GM18505 (cell line): ENCODE measurements at regions not wholly inside any gene's neighbourhood (a gene's known extent, or its start where the extent isn't known, plus 50 kb on each side); places are given as distances from the start of the nearest gene placed in this dataset.

ENCODE experiments used
- ATAC-seq: cut with Tn5 transposase; IDR thresholded peaks from one replicate; pipeline ENCODE4 v1.9.1; 2021; ENCODE audit not compliant: unreplicated experiment
- POLR2A ChIP-seq: IDR thresholded peaks from 4 replicates; pipeline ENCODE4 v1.6.1; 2011; ENCODE audit warnings: borderline replicate concordance; ENCODE audit not compliant: insufficient read depth, insufficient read length; ENCODE audit errors: extremely low read depth

- no peak for TF ChIP-seq POLR2A
- no peak for ATAC-seq
Observed at GRCh38 chr5:125043781-125044391, 297.4 kb upstream of the ZNF608 start.

GRCh38 chr5:125044491-125045282 lies 298.2 kb upstream of the ZNF608 start:
- no peak for TF ChIP-seq POLR2A
- ATAC-seq: no peak

DNA sequence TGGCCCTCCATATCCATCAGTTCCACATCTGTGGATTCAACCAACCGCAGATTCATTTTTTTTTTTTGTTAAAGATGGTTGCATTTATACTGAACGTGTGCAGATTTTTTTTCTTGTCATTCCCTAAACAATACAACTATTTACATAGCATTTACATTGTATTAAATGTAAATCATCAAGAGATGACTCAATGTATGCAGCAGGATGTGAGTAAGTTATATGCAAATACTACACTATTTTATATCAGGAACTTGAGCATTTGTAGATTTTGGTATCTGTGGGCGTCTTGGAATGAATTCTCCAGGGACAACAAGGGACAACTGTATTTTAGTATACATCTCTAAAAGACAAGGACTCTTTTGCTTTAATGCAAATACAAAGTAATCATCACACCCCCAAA lies 299.2 kb upstream of the ZNF608 start:
- TF ChIP-seq POLR2A: no peak

GRCh38 chr5:125046838-125047237 lies 300.4 kb upstream of the ZNF608 start:
- TF ChIP-seq POLR2A: no peak
- no peak for ATAC-seq

More for the DNA sequence above, 299.2 kb upstream of the ZNF608 start:
- ATAC-seq: no peak

- TF ChIP-seq POLR2A: no peak
- no peak for ATAC-seq
Observed at GRCh38 chr5:125047871-125048270, 301.4 kb upstream of the ZNF608 start.

GRCh38 chr5:125049721-125050702 lies 303.6 kb upstream of the ZNF608 start:
- no peak for ATAC-seq

GRCh38 chr5:125050926-125051325 lies 304.5 kb upstream of the ZNF608 start:
- no peak for ATAC-seq

More at GRCh38 chr5:125049721-125050702, 303.6 kb upstream of the ZNF608 start:
- no peak for TF ChIP-seq POLR2A

DNA sequence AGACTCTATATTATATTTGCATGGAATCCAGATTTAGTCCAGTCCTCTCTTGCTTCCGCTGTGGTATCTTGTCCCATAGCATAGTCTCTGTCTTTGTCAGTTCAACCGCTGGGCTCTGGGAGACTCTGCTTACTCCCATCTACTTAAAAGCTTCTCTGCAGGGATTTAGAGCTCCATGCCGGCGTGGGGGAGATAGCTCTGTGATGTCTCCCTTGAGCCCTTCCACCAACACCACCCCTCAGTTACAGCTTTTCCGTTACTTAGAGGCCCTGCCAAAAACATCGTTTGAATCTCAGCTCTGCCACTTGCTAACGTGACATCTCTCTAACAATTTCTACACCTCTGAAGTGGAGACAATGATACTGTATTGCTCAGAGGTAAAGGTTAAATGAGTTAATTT lies 306.1 kb upstream of the ZNF608 start:
- no peak for ATAC-seq
- no peak for TF ChIP-seq POLR2A

More at GRCh38 chr5:125050926-125051325, 304.5 kb upstream of the ZNF608 start:
- no peak for TF ChIP-seq POLR2A

DNA sequence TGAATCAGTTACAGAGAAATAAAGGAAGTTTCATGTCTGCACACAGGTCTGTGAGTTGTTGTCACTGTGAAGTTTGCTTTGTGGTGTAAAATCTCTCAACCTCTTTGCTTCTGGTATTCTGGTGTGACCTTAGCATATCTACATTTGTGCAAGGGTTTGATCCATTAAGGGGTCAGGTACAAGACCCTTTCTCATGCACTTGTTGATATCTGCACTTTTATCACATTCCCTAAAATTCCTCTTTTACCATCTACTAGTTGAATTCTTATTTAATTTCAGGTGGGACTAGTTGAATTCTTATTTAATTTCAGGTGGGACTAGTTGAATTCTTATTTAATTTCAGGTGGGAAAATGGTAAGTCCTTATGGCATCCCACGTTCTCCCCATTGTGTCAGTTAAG lies 306.7 kb upstream of the ZNF608 start:
- no peak for ATAC-seq
- no peak for TF ChIP-seq POLR2A

DNA sequence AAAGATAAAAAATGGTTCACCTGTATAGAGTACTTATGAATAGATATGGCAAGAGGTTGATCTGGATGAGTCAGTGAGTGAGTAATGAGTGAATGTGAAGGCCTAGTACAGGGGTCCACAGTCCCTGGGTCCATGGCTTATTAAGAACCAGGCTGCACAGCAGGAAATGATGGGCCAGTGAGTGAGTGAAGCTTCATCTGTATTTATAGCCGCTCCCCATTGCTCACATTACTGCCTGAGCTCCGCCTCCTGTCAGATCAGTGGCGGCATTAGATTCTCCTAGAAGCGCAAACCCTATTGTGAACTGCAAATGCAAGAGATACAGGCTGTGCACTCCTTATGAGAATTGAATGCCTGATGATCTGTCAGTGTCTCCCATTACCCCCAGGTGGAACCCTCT lies 307.7 kb upstream of the ZNF608 start:
- TF ChIP-seq POLR2A: no peak
- ATAC-seq: no peak

GRCh38 chr5:125056671-125057485 lies 310.4 kb upstream of the ZNF608 start:
- ATAC-seq: no peak
- no peak for TF ChIP-seq POLR2A
